HG03442 (cell line): ENCODE measurements at regions not wholly inside any gene's neighbourhood (a gene's known extent, or its start where the extent isn't known, plus 50 kb on each side); places are given as distances from the start of the nearest gene placed in this dataset.
"Not testable (repeated sequence)": the region's sequence is repeated elsewhere in the genome, so short reads cannot be mapped to it uniquely, and the experiment has no call there.

ENCODE experiments used
- ATAC-seq: cut with Tn5 transposase; IDR thresholded peaks from one replicate; pipeline ENCODE4 v1.9.1; 2021; ENCODE audit warnings: mild to moderate bottlenecking, moderate library complexity; ENCODE audit not compliant: unreplicated experiment

- no peak for ATAC-seq
Measured at GRCh38 chr10:57420881-57421280, 846.8 kb downstream of the IPMK start.

GRCh38 chr10:57418476-57418875 is 849.2 kb downstream of the IPMK start:
- no peak for ATAC-seq

- no peak for ATAC-seq
Measured at GRCh38 chr10:57395923-57396322, 871.8 kb downstream of the IPMK start.

GRCh38 chr10:57367412-57367811 is 900.3 kb downstream of the IPMK start:
- ATAC-seq, result no peak

GRCh38 chr10:57362811-57363210 is 904.9 kb downstream of the IPMK start:
- ATAC-seq, result no peak

- ATAC-seq, result no peak
Measured at GRCh38 chr10:57353403-57354003, 914.2 kb downstream of the IPMK start.

- no peak for ATAC-seq
Measured at GRCh38 chr10:57351076-57351475, 916.6 kb downstream of the IPMK start.

GRCh38 chr10:57341294-57341693 is 926.4 kb downstream of the IPMK start:
- no peak for ATAC-seq

GRCh38 chr10:57338823-57339558 is 928.7 kb downstream of the IPMK start:
- ATAC-seq, result peak; percentile 61

GRCh38 chr10:57336865-57337264 is 930.8 kb downstream of the IPMK start:
- ATAC-seq, result no peak

GRCh38 chr10:57336341-57336740 is 931.4 kb downstream of the IPMK start:
- ATAC-seq, result no peak

- ATAC-seq, result no peak
Measured at GRCh38 chr10:57334523-57334922, 933.2 kb downstream of the IPMK start.

- ATAC-seq, result no peak
Measured at GRCh38 chr10:57333880-57334279, 933.8 kb downstream of the IPMK start.

GRCh38 chr10:57321400-57321854 is 946.3 kb downstream of the IPMK start:
- ATAC-seq, result not testable (repeated sequence)

- ATAC-seq, result no peak
Measured at GRCh38 chr10:57320416-57320815, 947.3 kb downstream of the IPMK start.

- ATAC-seq, result no peak
Measured at GRCh38 chr10:57314046-57314445, 953.0 kb upstream of the ZWINT start.

- ATAC-seq, result no peak
Measured at GRCh38 chr10:57303566-57303965, 942.5 kb upstream of the ZWINT start.

GRCh38 chr10:57300718-57301117 is 939.7 kb upstream of the ZWINT start:
- ATAC-seq, result no peak

GRCh38 chr10:57294698-57295097 is 933.6 kb upstream of the ZWINT start:
- ATAC-seq, result no peak

- no peak for ATAC-seq
Measured at GRCh38 chr10:57288754-57289153, 927.7 kb upstream of the ZWINT start.

- ATAC-seq, result no peak
Measured at GRCh38 chr10:57262892-57263291, 901.8 kb upstream of the ZWINT start.

- no peak for ATAC-seq
Measured at GRCh38 chr10:57260175-57260574, 899.1 kb upstream of the ZWINT start.
